IPS-18c (cell line): ENCODE measurements at regions not wholly inside any gene's neighbourhood (a gene's known extent, or its start where the extent isn't known, plus 50 kb on each side); places are given as distances from the start of the nearest gene placed in this dataset.
"Not testable (repeated sequence)": the region's sequence is repeated elsewhere in the genome, so short reads cannot be mapped to it uniquely, and the experiment has no call there.

ENCODE experiments used
- H3K4me3 ChIP-seq: 2 replicates; pipeline ENCODE4 v1.7.0; 2013; ENCODE audit warnings: low read depth, mild to moderate bottlenecking, low read length, moderate library complexity; ENCODE audit not compliant: insufficient read depth
- H3K9me3 ChIP-seq: one replicate; pipeline ENCODE4 v1.6.1; 2013; ENCODE audit warnings: mild to moderate bottlenecking, low read length, moderate library complexity; ENCODE audit not compliant: control insufficient read depth, insufficient read depth

GRCh38 chr15:31635715-31636114 lies 309.1 kb downstream of the KLF13 start:
- H3K4me3 ChIP-seq, result not testable (repeated sequence)
- peaks cover 12% of the 10 kb centered on the region for H3K9me3 ChIP-seq

GRCh38 chr15:31636911-31637310 lies 310.3 kb downstream of the KLF13 start:
- not testable (repeated sequence) for H3K4me3 ChIP-seq
- peaks cover 12% of the 10 kb centered on the region for H3K9me3 ChIP-seq

- H3K9me3 ChIP-seq, H3K4me3 ChIP-seq: not testable (repeated sequence)
Measured at GRCh38 chr15:31643955-31644354, 317.3 kb downstream of the KLF13 start.

DNA sequence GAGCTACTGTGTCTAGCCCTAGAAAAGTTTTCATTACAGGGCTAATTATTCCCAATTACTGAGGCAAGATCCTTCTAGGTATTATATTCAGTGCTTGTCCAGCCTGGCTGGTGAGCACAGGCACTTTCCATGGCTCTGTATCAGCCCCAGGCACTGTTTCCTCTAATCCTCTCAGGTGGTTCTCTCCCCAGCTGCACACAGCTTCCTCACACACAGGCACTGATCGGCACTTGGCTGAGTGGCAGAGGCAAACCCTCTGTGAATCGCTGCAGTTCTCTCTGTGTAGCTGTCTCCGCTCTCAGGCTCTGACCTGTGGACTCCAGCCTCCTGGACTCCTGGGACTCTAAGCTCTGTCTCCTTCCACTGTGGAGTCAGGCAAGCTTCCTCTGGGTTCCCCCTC lies 318.1 kb downstream of the KLF13 start:
- not testable (repeated sequence) for H3K9me3 ChIP-seq, H3K4me3 ChIP-seq

GRCh38 chr15:31647337-31647826 lies 320.7 kb downstream of the KLF13 start:
- H3K4me3 ChIP-seq, H3K9me3 ChIP-seq: not testable (repeated sequence)

DNA sequence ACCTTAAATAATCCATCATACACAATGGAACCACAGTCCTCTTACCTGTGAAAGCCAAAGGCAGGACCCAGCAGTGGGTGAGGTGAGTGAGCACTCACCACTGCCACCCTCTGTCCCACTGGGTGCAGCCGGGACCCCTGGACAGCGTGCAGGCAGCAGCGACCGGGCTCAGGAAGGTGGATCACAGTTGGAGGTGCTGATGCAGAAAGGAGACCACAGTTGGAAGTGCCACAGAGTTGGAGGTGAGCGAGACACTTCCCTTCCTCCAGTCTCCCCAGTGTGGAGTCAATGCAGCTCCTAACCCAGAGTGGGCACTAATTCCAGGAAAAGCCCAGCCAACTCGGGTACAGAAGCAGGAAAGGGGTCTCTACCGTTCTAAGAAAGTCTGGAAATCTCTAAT lies 323.0 kb downstream of the KLF13 start:
- H3K4me3 ChIP-seq, H3K9me3 ChIP-seq: not testable (repeated sequence)

DNA sequence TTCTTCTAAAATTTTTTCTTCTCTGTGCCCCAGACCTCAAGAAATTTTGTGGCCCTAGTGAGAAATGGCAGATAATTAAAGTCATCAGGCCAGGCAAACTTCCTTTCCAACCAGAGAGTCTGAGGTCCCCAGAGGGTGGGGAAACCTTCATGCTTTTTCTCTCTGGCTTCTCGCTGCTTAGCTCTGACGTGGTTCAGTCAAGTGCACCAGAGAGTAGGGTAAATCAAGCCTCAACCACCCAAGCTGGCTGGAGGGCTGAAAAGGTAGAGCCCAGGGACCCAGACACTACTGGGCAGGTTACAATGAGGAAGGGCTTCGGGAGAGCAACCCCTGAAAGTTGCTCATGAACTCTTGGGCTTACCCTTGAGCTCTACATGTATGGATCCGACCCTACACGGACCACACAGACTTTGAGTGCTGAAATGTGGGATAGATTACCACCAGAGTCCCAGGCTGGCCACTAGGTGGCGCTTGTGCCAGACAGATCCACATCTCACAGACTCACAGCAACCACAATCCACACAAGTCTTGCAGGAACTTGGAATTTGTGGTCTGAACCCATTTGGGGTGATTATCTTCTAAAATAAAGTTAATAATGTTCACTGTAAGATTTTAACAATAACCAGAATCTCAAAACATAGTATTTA lies 323.5 kb downstream of the KLF13 start:
- H3K4me3 ChIP-seq, H3K9me3 ChIP-seq: not testable (repeated sequence)

DNA sequence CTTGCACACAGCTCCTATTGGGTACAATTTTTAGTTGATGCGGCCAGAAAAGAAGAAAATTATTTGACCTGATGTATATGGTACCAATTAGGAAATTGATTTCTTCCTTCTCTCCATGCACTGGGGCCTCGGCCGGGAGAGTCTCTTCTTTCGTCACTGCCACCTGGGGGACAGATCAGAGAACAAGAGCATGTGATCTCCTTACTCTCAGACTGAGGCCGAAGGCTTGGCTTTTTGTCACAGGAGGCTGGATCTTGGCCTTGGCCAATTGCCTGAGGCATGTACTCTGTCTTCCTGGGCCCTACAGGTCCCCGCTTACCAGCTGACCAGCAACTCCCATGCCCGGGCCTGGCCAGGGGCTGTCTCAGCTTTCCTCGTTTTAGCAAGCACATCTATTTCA lies 330.3 kb downstream of the KLF13 start:
- not testable (repeated sequence) for H3K9me3 ChIP-seq, H3K4me3 ChIP-seq

DNA sequence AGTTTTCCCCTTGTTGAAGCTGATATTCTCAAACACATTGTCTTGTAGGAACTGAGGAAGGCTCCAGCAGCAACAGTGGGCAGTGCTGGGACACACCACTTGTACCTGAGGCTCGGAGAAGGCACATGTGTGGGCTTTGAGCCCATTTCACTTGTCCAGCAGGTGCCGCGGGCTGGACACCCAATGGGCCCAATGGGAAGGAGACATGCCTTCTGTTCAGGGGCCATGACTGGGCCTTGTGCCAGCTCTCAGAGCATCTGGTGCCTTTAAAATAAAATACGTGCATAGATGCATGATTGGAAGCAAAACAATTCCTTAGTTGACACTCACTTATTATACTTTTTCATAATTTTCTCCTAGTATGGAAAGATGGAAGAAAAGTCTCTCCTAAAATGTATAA lies 334.2 kb downstream of the KLF13 start:
- Histone ChIP-seq H3K4me3 (no peak overlapping the region), H3K9me3 (no peaks in the 10 kb centered on the region)

DNA sequence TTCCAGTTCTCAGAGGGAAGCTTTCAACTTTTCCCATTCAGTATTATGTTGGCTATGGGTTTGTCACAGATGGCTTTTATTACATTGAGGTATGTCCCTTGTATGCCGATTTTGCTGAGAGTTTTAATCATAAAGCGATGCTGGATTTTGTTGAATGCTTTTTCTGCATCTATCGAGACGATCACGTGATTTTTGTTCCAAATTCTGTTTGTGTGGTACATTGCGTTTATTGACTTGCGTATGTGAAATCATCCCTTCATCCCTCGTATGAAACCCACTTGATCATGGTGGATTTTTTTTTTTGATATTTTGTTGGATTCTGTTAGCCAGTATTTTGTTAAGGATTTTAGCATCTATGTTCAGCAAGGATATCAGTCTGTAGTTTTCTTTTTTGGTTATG lies 339.1 kb downstream of the KLF13 start:
- H3K9me3 ChIP-seq, result not testable (repeated sequence)

DNA sequence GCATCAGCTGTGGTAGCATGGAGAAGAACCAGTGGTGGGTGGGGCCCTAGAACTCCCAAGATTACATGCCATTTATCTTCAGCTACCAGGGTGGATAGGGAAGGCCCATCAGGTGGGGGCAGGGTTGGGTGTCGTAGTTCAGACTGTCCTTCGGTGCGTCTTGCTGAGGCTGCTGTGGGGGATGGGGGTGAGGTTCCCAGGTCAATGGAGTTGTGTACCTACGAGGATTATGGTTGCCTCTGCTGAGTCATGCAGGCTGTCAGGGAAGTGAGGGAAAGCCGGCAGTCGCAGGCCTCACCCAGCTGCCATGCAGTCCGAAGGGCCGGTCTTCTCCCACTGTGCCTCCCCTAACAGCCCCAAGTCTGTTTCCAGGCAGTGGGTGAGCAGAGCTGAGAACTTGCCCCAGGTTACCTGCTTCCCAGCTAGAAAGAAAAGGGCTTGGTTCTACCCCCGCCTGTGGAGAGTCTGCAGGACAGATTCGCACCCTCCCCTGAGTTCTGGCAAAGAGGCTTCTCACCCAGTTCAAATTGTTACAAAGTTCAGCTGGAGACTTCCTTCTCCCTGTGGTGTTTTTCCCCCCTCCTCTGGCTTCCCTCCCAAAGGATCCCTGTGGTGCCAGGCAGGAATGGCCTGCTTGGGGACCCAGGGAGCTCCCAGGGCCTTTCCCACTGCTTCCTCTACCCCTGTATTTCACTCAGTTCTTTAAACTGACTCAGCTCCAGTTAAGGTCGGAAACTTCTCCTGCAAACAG lies 342.7 kb downstream of the KLF13 start:
- not testable (repeated sequence) for H3K9me3 ChIP-seq, H3K4me3 ChIP-seq

More for the DNA sequence above, 339.1 kb downstream of the KLF13 start:
- H3K4me3 ChIP-seq, result not testable (repeated sequence)

GRCh38 chr15:31673263-31673662 lies 346.6 kb downstream of the KLF13 start:
- not testable (repeated sequence) for H3K4me3 ChIP-seq, H3K9me3 ChIP-seq

- not testable (repeated sequence) for H3K9me3 ChIP-seq, H3K4me3 ChIP-seq
Measured at GRCh38 chr15:31681529-31682259, 348.6 kb upstream of the CHRNA7 start.

DNA sequence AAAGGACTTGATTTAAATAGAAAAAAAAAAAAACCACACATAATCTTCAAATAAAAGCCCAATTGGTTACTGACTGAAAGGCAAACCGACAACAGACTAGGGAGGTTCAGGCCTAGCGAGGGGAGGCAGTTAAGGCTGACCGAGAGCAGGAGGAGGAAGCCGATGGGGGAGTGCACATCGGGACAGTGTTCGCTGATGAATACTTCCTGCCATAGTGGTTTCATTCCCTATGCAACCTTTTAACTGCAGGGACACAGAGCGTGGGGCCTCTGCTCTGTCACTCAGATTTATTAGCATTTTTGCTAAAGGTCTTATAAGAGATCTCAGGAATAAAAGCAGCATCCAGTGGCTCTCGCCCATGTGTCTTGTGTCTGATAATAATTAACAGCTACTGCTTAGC lies 343.2 kb upstream of the CHRNA7 start:
- H3K9me3 ChIP-seq, H3K4me3 ChIP-seq: not testable (repeated sequence)

- H3K4me3 ChIP-seq, H3K9me3 ChIP-seq: not testable (repeated sequence)
Measured at GRCh38 chr15:31696509-31696908, 333.8 kb upstream of the CHRNA7 start.

DNA sequence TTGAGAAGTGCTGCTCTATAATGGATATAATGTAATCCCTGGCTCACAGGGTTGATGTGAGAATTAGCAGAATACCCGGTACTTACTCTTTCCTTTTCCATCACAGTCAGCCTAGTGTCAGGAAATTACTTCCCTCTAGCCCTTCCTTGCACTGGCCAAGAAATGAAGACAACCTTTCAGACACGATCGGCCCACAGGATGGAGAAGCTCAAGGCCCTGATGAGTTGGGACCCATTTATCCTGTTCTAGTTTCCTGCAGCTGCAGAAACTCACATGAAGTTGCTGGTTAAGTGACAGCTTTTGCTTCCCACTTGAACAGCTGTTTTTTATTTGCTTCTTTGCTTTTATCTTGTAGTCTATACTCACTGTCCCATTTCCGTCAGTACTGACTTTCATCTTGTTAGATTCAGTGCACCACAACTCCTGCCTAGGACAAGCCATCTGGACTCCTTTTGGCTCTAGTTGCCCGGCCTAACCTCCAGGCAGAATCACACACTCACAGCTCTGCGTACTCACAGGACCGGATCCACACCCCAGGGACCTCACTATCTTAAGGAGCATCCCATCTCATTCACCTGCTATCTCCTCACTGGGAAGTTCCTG lies 325.1 kb upstream of the CHRNA7 start:
- H3K9me3 ChIP-seq, H3K4me3 ChIP-seq: not testable (repeated sequence)

GRCh38 chr15:31707944-31708702 lies 322.2 kb upstream of the CHRNA7 start:
- not testable (repeated sequence) for H3K9me3 ChIP-seq

More at GRCh38 chr15:31707944-31708702, 322.2 kb upstream of the CHRNA7 start:
- not testable (repeated sequence) for H3K4me3 ChIP-seq
